Neutrophil (primary cell): ENCODE measurements at regions not wholly inside any gene's neighbourhood (a gene's known extent, or its start where the extent isn't known, plus 50 kb on each side); places are given as distances from the start of the nearest gene placed in this dataset.

Source experiments
- H3K27ac ChIP-seq: fragments of 200-600 bp; sonication (generic); 2 replicates; pipeline ENCODE4 v1.5.1; 2016; ENCODE audit warnings: mild to moderate bottlenecking, moderate library complexity
- H3K27me3 ChIP-seq: fragments of 200-600 bp; sonication (generic); 2 replicates; pipeline ENCODE4 v1.6.0; 2016; ENCODE audit warnings: mild to moderate bottlenecking
- H3K36me3 ChIP-seq: fragments of 200-600 bp; sonication (generic); 2 replicates; pipeline ENCODE4 v1.5.1; 2017
- H3K4me1 ChIP-seq, 2 experiments: fragments of 200-600 bp in 1 of 2; sonication (generic) in 1 of 2; 1 replicate in 1 of 2; 2 replicates in 1 of 2; pipeline versions ENCODE4 v1.5.1 to v1.6.1; 2013 to 2016; ENCODE audit warnings: low read depth in 1 of 2, low read length in 1 of 2, mild to moderate bottlenecking in 1 of 2, moderate library complexity in 1 of 2; ENCODE audit not compliant: control insufficient read depth in 1 of 2, insufficient read depth in 1 of 2
- H3K4me3 ChIP-seq, 2 experiments: fragments of 200-600 bp in 1 of 2; sonication (generic) in 1 of 2; 1 replicate in 1 of 2; 2 replicates in 1 of 2; pipeline ENCODE4 v1.5.1; 2013 to 2016; ENCODE audit warnings: low read depth in 1 of 2, low read length in 1 of 2, mild to moderate bottlenecking in 1 of 2, moderate library complexity in 1 of 2
- H3K9me3 ChIP-seq: fragments of 200-600 bp; sonication (generic); 2 replicates; pipeline ENCODE4 v1.5.1; 2016
- TF ChIP-seq, protein P1 (sequence below): fragments of 200-600 bp; sonication (generic); IDR thresholded peaks from 2 replicates; pipeline ENCODE4 v1.5.1; 2016; ENCODE audit warnings: antibody characterized with exemption

DNA sequence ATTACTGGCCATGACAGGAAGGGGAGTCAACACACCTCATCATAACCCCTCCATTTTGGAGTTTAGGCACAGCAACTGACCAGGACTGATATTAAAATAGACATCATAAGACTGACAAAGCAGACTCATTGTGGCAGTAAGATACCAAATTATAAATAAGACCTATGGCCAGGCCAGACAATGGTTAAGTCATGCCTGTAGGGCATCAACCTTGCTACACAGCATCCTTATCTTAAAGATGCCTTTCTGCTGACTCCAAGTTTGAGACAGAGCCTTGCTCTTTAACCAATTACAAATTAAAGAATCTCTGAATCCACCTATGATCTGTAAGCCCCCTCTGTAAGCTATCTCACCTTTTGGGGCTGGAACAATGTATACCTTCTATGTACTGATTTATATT is 65.5 kb downstream of the VCX2 start:
- H3K9me3 ChIP-seq: no peaks in the 10 kb centered on the region
- no peaks in the 10 kb centered on the region for H3K36me3 ChIP-seq
- H3K4me3 ChIP-seq: no peak overlapping the region
- no peaks in the 10 kb centered on the region for H3K27me3 ChIP-seq
- no peaks in the 10 kb centered on the region for H3K4me1 ChIP-seq
- TF ChIP-seq, protein P1, sequence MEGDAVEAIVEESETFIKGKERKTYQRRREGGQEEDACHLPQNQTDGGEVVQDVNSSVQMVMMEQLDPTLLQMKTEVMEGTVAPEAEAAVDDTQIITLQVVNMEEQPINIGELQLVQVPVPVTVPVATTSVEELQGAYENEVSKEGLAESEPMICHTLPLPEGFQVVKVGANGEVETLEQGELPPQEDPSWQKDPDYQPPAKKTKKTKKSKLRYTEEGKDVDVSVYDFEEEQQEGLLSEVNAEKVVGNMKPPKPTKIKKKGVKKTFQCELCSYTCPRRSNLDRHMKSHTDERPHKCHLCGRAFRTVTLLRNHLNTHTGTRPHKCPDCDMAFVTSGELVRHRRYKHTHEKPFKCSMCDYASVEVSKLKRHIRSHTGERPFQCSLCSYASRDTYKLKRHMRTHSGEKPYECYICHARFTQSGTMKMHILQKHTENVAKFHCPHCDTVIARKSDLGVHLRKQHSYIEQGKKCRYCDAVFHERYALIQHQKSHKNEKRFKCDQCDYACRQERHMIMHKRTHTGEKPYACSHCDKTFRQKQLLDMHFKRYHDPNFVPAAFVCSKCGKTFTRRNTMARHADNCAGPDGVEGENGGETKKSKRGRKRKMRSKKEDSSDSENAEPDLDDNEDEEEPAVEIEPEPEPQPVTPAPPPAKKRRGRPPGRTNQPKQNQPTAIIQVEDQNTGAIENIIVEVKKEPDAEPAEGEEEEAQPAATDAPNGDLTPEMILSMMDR: no peak
- no peak overlapping the region for H3K27ac ChIP-seq

DNA sequence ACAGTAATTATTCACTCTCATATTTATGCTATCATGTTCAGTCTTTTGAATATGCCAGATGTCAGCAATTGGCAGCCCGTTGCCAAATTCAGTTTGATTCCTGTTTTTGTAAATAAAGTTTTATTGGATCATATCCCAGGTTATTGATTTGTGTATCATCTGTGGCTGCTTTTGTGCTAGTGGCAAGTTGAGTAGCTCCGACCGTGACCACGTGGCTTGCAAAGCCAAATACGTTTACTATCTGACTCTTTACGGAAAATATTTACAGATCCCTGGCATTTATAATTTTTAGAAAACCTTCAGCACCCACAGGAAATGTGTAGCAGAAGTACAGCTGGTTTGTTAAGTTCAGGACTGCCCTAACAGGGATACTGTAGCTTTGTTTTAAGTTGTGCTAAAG is 67.4 kb downstream of the VCX2 start:
- Histone ChIP-seq H3K4me1 (no peaks in the 10 kb centered on the region), H3K9me3 (no peaks in the 10 kb centered on the region), H3K27ac (no peak overlapping the region), H3K27me3 (no peaks in the 10 kb centered on the region), H3K4me3 (no peak overlapping the region), H3K36me3 (no peaks in the 10 kb centered on the region)
- TF ChIP-seq, protein P1: no peak

DNA sequence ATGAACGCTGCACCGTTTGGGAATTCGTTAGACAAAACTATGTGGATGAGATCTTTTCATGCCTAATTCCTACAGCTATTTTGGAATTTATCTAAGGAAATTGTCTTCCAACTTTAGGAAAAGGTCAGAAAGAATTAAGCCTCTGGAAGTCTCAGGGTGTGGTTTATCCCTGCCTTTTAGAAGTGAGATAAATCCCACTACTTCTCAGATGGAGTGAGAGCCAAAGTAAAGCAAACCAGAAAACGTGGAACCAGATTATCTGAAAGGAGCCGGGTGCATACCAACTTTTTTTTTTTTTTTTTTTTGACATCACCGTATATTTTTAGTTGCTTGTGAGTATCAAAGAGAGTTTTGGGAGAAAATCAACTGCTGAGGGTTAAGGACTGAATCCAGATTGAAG is 79.6 kb downstream of the VCX2 start:
- Histone ChIP-seq H3K4me3 (no peak overlapping the region), H3K36me3 (no peaks in the 10 kb centered on the region), H3K27me3 (no peaks in the 10 kb centered on the region), H3K4me1 (no peaks in the 10 kb centered on the region), H3K9me3 (no peaks in the 10 kb centered on the region), H3K27ac (no peak overlapping the region)
- TF ChIP-seq, protein P1: no peak

DNA sequence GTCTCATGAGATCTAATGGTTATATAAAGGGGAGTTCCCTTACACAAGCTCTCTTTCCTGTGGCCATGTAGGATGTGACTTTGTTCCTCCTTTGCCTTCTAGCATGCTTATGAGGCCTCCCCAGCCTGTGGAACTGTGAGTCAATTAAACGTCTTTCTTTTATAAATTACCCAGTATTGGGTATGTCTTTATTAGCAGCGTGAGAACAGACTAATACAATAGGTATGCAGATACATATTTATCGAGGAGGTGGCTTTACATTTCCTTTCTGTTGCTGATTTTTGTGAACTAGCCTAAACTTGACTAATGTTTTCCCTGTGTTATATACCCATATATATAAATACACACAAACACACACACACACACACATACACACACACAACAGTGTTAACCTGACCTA is 80.2 kb downstream of the VCX2 start:
- TF ChIP-seq, protein P1: no peak
- Histone ChIP-seq H3K27me3 (no peaks in the 10 kb centered on the region), H3K27ac (no peak overlapping the region), H3K4me1 (no peaks in the 10 kb centered on the region), H3K36me3 (no peaks in the 10 kb centered on the region), H3K4me3 (no peak overlapping the region), H3K9me3 (no peaks in the 10 kb centered on the region)

DNA sequence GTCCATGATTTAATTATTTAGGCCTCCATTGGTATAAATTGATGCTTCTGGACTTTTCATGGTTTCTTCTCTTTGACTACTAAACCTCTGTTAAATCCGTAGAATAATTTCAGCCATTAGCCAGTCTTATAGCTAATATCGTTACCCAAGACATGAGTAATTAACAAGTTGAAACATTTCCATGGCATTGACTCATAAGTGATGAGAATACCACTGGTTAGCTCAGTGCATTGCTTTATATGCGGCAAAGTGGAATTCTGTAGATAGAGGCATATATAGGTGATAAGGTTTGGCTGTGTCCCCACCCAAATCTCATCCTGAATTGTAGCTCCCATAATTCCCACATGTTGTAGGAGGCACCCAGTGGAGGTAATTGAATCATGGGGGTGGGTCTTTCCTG is 80.6 kb downstream of the VCX2 start:
- H3K36me3 ChIP-seq: no peaks in the 10 kb centered on the region
- no peak overlapping the region for H3K4me3 ChIP-seq
- no peaks in the 10 kb centered on the region for H3K4me1 ChIP-seq
- no peak overlapping the region for H3K27ac ChIP-seq
- TF ChIP-seq, protein P1: no peak
- H3K9me3 ChIP-seq: no peaks in the 10 kb centered on the region
- H3K27me3 ChIP-seq: no peaks in the 10 kb centered on the region

DNA sequence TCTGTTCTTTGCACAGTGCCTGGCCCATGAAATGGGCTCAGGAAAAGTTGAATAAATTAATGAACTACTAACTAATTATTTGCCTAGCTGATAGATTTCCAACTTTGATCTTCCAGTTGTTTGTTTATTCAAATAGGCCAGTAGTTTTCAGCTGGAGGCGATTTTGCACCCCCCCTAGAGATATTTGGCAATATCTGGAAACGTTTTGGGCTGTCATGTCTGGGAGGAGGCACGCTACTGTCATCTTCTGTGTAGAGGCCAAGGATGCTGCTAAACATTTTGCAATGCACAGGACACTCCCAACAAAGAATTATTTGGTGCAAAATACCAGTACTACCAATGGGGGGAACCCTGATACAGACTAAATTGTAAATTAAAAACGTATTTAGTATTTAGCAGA is 81.9 kb downstream of the VCX2 start:
- no peaks in the 10 kb centered on the region for H3K27me3 ChIP-seq
- H3K36me3 ChIP-seq: no peaks in the 10 kb centered on the region
- H3K27ac ChIP-seq: no peak overlapping the region
- H3K4me3 ChIP-seq: no peak overlapping the region
- TF ChIP-seq, protein P1: no peak
- no peaks in the 10 kb centered on the region for H3K9me3 ChIP-seq
- no peaks in the 10 kb centered on the region for H3K4me1 ChIP-seq
